Ureter (tissue), 1 donor: ENCODE measurements at regions not wholly inside any gene's neighbourhood (a gene's known extent, or its start where the extent isn't known, plus 50 kb on each side); places are given as distances from the start of the nearest gene placed in this dataset.

ENCODE experiments used
- DNase-seq: peaks from one replicate; pipeline ENCODE4 v3.0.0-alpha.2; 2020; ENCODE audit warnings: low spot score
- donor health status: DM: yes; HTN: yes; CAD: no.

GRCh38 chr9:28014212-28014611 is 440.9 kb upstream of the C9orf72 start:
- no peak for DNase-seq

- no peak for DNase-seq
These were observed 451.4 kb upstream of the C9orf72 start for GRCh38 chr9:28024676-28025075.

- DNase-seq: no peak
These were observed 451.9 kb upstream of the C9orf72 start for GRCh38 chr9:28025186-28025585.

GRCh38 chr9:28031521-28032267 is 458.4 kb upstream of the C9orf72 start:
- DNase-seq: no peak

DNA sequence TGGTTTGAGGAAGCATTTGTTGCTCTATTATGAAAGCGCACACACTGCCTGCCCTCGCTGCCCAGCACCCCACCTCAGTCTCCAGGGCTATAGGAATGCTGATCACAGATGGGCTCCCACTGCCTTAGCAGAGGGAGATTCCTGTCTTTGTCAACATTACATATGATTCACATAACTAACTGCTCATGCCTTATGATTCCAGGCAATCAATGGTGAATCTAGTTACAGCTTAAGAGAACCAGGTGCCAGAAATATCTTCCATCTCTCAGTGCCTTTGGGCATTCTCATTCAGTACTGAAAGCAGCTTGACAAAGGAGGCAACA is 458.9 kb upstream of the C9orf72 start:
- no peak for DNase-seq

DNA sequence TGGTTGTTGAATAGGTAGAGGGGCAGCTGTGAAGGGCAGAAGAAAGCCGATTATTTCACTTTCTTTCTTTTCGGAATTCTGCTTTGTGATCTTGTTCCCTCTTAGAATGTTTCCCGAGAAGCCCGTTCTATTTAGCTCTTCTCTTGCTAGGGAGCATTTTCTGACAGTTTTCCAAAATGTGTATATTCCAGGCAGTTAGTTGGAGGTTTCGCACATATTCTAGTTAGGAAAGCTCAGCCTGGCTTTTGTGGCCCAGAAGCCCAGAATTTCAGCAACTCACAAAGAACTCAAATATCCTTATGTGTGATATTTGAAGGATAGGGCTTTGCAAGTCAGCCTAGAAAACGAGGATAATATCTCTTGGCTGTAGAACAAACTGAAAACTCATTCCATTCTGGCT is 461.0 kb upstream of the C9orf72 start:
- DNase-seq: no peak

DNA sequence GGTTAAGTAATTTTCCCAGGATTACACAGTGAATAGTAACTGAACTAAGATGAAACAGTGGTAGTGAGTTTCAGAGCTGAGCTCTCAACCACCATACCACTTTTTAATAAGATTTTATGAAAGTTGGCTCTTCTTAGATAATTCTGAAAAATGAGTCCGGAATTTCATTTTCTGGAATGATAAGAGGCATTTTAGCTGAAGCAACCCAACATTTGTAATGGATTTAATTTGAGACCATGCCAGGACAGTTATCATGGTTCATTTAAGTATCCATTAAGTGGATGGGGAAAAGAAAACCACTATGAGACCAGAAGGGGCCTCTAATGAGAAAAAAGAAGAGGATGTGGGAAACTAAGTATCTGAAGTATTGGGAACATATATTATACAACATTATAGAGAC is 464.7 kb upstream of the C9orf72 start:
- no peak for DNase-seq

DNA sequence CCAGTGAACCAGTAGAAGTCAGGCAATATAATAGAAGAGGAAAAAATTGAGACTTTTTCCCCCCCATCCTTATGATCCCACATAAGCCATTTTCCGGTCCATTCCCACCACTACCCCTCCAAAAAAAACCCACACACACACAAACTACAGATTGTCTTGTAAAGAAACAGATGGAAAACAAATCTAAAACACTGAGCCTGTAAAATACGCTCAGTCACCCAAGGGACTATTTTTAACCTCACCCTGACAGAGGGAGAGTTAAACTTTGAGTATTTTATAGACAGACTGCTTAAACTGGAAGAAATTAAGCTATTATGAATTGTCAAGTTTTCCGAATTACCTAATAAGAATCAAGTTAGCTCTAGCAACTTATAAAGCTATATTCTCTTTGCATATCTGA is 471.8 kb upstream of the C9orf72 start:
- DNase-seq: no peak

DNA sequence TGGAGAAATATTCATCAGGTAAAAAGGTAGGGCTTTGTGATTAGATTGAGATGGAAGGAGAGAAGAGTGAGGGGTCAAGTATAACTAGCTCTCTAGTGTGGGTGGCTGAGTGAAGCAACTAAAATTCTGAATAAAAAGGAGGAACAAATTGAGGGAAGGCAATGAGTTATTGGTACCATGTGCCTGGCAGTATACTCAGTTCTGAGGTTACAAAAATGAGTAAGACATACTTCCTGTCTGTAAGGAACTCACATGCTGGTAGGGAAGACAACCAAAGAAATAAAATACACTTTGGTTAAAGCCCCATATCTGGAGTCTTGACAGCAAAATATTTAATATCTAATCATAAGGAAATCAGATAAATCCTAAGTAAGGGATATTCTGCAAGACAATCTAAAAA is 476.8 kb upstream of the C9orf72 start:
- no peak for DNase-seq

- DNase-seq: no peak
These were observed 477.7 kb upstream of the C9orf72 start for GRCh38 chr9:28050941-28051340.

DNA sequence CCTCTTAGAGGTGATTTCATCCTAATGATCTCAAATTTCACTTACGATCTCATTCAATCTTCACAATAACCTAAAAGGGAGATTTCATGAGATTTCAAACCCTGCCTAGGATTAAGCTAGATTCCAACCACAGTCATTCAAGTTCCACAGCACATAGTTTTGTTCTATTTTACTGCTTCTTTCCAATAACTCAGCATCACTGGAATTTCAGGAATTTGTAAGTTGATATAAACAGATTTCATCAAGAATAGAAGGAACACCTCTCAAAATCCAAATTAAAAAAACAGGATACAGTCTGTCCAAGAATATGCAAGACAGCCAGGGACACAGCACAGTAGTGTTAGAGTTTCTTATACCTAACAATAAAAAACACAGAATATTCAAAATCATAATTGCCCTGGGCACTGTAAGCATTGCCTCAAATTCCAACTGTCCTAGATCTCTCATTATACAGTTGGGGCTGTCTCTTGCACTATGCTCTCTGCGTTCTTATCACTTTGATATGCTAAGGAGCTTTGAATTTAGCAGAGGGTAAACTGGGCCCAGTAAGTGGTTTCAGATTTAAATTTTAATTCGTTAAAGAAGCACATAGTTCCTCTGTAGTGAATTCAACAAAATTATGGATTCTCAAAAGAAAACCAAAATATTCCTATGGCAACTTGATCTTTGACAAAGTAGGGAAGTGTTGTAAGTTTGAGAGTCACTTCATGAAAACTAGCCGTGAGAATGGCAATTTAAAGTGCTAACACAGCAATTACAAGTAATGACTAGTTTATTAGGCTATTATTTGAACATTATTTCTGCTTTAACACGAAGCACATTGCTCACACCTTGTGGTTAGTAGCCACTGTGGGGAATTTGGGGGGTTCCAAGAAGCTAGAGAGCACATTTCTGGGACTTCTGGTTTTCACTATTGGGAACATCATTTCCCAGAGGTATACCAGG is 478.6 kb upstream of the C9orf72 start:
- DNase-seq: no peak

- DNase-seq: no peak
These were observed 480.0 kb upstream of the C9orf72 start for GRCh38 chr9:28053096-28053777.

- DNase-seq: no peak
These were observed 482.7 kb upstream of the C9orf72 start for GRCh38 chr9:28056006-28056405.

- no peak for DNase-seq
These were observed 483.2 kb upstream of the C9orf72 start for GRCh38 chr9:28056466-28056865.

GRCh38 chr9:28059192-28059591 is 485.9 kb upstream of the C9orf72 start:
- no peak for DNase-seq

- no peak for DNase-seq
These were observed 491.0 kb upstream of the C9orf72 start for GRCh38 chr9:28064241-28064815.

DNA sequence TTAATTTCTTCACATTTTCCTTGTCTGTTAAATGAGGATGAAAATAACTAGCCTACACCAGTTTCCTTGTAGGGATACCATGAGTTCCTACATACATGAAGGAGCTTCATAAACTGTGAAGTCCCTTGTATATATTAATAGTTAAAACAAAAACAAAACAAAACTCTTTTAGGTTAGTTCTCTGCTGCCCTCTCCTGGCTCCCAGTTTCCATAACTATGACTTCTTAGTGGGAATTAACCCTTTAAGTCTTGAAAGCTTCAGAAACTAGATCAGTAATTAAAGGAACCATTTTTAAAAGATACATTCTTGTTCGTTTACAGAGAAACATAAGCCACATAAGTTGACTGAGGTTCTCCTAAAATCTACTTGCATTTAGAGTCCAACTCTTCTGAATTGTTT is 500.0 kb upstream of the C9orf72 start:
- no peak for DNase-seq

DNA sequence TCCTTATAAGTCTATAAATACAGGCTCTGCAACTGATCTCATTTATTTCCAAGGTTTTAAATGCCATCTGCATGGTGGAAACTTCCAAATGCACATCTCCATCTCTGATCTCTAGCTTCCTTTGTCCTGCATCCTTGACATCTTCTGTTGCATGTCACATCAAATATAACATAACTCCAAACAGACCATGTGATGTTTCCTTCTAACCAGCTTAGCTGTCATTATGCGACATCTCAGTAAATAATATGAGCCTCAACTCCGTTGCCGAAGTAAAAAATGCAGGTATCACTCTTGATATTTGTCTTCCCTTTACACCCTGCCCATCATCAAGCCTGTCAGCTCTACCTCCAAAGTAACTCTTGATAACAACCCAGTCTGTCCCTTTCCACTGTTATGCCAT is 506.4 kb upstream of the C9orf72 start:
- DNase-seq: no peak

- no peak for DNase-seq
These were observed 509.4 kb upstream of the C9orf72 start for GRCh38 chr9:28082671-28083070.

GRCh38 chr9:28086881-28087280 is 513.6 kb upstream of the C9orf72 start:
- no peak for DNase-seq

GRCh38 chr9:28092981-28093936 is 520.0 kb upstream of the C9orf72 start:
- no peak for DNase-seq
